Heart left ventricle (tissue), 13 donors: ENCODE measurements at regions not wholly inside any gene's neighbourhood (a gene's known extent, or its start where the extent isn't known, plus 50 kb on each side); places are given as distances from the start of the nearest gene placed in this dataset.

Experiments used
- CTCF ChIP-seq, 12 donors: fragments of 200-600 bp; sonication (generic) in 4 of 12; IDR thresholded peaks; one replicate each; pipeline versions ENCODE4 v1.5.0 to v1.8.0; 2018 to 2022; ENCODE audit warnings: antibody characterized with exemption in 12 of 12, mild to moderate bottlenecking in 5 of 12
- POLR2A ChIP-seq, 2 donors: fragments of 450-650 bp; IDR thresholded peaks; one replicate each; pipeline ENCODE4 v1.6.1; 2017; ENCODE audit warnings: antibody characterized with exemption in 2 of 2, mild to moderate bottlenecking in 2 of 2, moderate library complexity in 2 of 2
- donor health status: ischemic (EF 13 %, LVEDD 7.1; RV severe dilation, severe dysfunction).
- donor health status: DM: no; HTN: yes; CAD: no.
- donor health status: DM: no; HTN: no; CAD: no.
- donor health status: ischemic (EF 25% LVEDD 6.9; RV normal size, moderate dysfunction).
- donor health status: ischemic (EF 25% LVEDD 5.7; RV mildly dilated, moderate dysfunction).
- donor health status: ischemic (EF 35%, LVEDD 5.7; RV mildly dilated, moderate dysfunction).
- donor health status: nonischemic (EF 11% LVEDD 7.7; RV severe dilation, severe dysfunction).
- donor health status: DM: yes; HTN: yes; CAD: no.
- donor health status: PGD.
- donor health status: ischemic (EF 29% LVEDD 5.4; RV normal size, mild dysfunction).
- donor health status: nonischemic (EF 23%, LVEDD 6.1; RV moderate dilation, normal function).

GRCh38 chr3:87126321-87126720, 100.8 kb upstream of the CHMP2B start:
- TF ChIP-seq POLR2A (IDR thresholded peaks at IDR 0.05) (no peak), CTCF (IDR thresholded peaks at IDR 0.05) (no peak)
